SHP77 treated with DMSO at 0.1 percent for 48 hours (cell line): ENCODE measurements at regions not wholly inside any gene's neighbourhood (a gene's known extent, or its start where the extent isn't known, plus 50 kb on each side); places are given as distances from the start of the nearest gene placed in this dataset.
A peak's percentile ranks its signal among the peaks of the same experiment; 100 is the strongest.

Source experiments
- DNase-seq: peaks from one replicate; lab custom pipeline; 2025; lab: John Stamatoyannopoulos, UW

GRCh38 chr21:25329227-25329825 is 278.0 kb downstream of the MRPL39 start:
- DNase-seq = no peak

GRCh38 chr21:25328736-25329135 is 278.5 kb downstream of the MRPL39 start:
- no peak for DNase-seq

GRCh38 chr21:25326181-25326580 is 281.1 kb downstream of the MRPL39 start:
- DNase-seq = no peak

- no peak for DNase-seq
These were observed 282.6 kb downstream of the MRPL39 start for GRCh38 chr21:25324666-25325065.

- DNase-seq = no peak
These were observed 283.8 kb downstream of the MRPL39 start for GRCh38 chr21:25323356-25323949.

GRCh38 chr21:25314247-25314646 is 293.0 kb downstream of the MRPL39 start:
- DNase-seq = no peak

- no peak for DNase-seq
These were observed 293.5 kb downstream of the MRPL39 start for GRCh38 chr21:25313829-25314228.

GRCh38 chr21:25307489-25307888 is 299.8 kb downstream of the MRPL39 start:
- DNase-seq = no peak

- DNase-seq = no peak
These were observed 302.7 kb downstream of the MRPL39 start for GRCh38 chr21:25304611-25305010.

GRCh38 chr21:25300632-25301031 is 306.6 kb downstream of the MRPL39 start:
- DNase-seq = no peak

- DNase-seq = no peak
These were observed 308.5 kb downstream of the MRPL39 start for GRCh38 chr21:25298512-25299491.

GRCh38 chr21:25297117-25297516 is 310.2 kb downstream of the MRPL39 start:
- DNase-seq = no peak

- no peak for DNase-seq
These were observed 311.0 kb downstream of the MRPL39 start for GRCh38 chr21:25296252-25296651.

- DNase-seq = no peak
These were observed 314.9 kb downstream of the MRPL39 start for GRCh38 chr21:25292396-25292795.

GRCh38 chr21:25283720-25284119 is 323.6 kb downstream of the MRPL39 start:
- DNase-seq = peak; percentile 18

- DNase-seq = no peak
These were observed 326.1 kb downstream of the MRPL39 start for GRCh38 chr21:25281134-25281533.

- no peak for DNase-seq
These were observed 327.2 kb downstream of the MRPL39 start for GRCh38 chr21:25280061-25280460.

GRCh38 chr21:25273959-25274358 is 333.3 kb downstream of the MRPL39 start:
- DNase-seq = no peak

- DNase-seq = no peak
These were observed 352.6 kb downstream of the MRPL39 start for GRCh38 chr21:25254491-25255174.

- no peak for DNase-seq
These were observed 360.7 kb downstream of the MRPL39 start for GRCh38 chr21:25246546-25246945.

- no peak for DNase-seq
These were observed 362.5 kb downstream of the MRPL39 start for GRCh38 chr21:25244735-25245134.

GRCh38 chr21:25243808-25244207 is 363.5 kb downstream of the MRPL39 start:
- DNase-seq = no peak
